NT2/D1 (cell line): ENCODE measurements at regions not wholly inside any gene's neighbourhood (a gene's known extent, or its start where the extent isn't known, plus 50 kb on each side); places are given as distances from the start of the nearest gene placed in this dataset.

Experiments used
- SUZ12 ChIP-seq: IDR thresholded peaks from 2 replicates; pipeline ENCODE4 v1.6.1; 2011; ENCODE audit not compliant: insufficient read length, insufficient read depth; ENCODE audit errors: extremely low read depth
- YY1 ChIP-seq: IDR thresholded peaks from 2 replicates; pipeline ENCODE4 v1.6.1; 2011; ENCODE audit not compliant: insufficient read length, insufficient read depth
- ZNF274 ChIP-seq: IDR thresholded peaks from 2 replicates; pipeline ENCODE4 v1.6.1; 2011; ENCODE audit warnings: mild to moderate bottlenecking, low read depth, low read length

DNA sequence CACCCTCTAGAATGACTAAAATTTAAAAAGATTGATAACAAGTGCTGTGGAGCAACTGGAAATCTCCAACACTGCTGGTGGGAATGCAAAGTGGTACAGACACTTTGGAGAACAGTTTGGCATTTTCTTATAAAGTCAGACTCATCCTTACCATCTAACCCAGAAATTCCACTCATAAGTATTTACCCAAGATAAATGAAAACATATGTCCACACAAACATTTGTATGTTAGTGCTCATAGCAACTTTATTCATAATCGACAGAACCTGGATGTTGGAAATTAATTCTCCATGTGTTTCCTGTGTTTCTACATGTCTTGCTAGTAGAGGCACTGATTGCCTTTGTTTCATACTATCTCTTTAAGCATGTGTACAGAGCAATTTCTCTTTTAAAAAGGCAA lies 282.4 kb downstream of the AHR start:
- TF ChIP-seq YY1 (no peak), ZNF274 (no peak), SUZ12 (no peak)
